ENCODE measurements at regions not wholly inside any gene's neighbourhood (a gene's known extent, or its start where the extent isn't known, plus 50 kb on each side); places are given as distances from the start of the nearest gene placed in this dataset.
"Not testable (repeated sequence)": the region's sequence is repeated elsewhere in the genome, so short reads cannot be mapped to it uniquely, and the experiment has no call there.

- no peaks in the 10 kb centered on the region for H3K9me3 ChIP-seq
- TF ChIP-seq POLR2A (IDR thresholded peaks at IDR 0.05; ENCODE audit: low read depth) (no peak), POLR2AphosphoS5 (IDR thresholded peaks at IDR 0.05) (no peak), EP300 (IDR thresholded peaks at IDR 0.05) (no peak), CTCF (IDR thresholded peaks at IDR 0.05) (no peak)
- peaks cover 0 to 42% (median 0%) of the 10 kb centered on the region in 4 donors for H3K27me3 ChIP-seq
- H3K36me3 ChIP-seq = no peaks in the 10 kb centered on the region
- H3K4me3 ChIP-seq = no peak overlapping the region
- intact Hi-C loops (cut with DNase I) = no loop called here
- no peak overlapping the region for H3K27ac ChIP-seq (replicated peaks in 1 of 4)
- DNase-seq (ENCODE audit: extremely low spot score) = no peak
- 56% methylated on average over 6 of the region's 18 CpGs for WGBS
- H3K4me1 ChIP-seq = no peaks in the 10 kb centered on the region
Measured at GRCh38 chr3:13137941-13138832, 65.0 kb upstream of the IQSEC1 start.

GRCh38 chr3:13136848-13137247 lies 63.6 kb upstream of the IQSEC1 start:
- H3K4me1 ChIP-seq; intact Hi-C loops (cut with DNase I); H3K9me3 ChIP-seq; DNase-seq (ENCODE audit: extremely low spot score); H3K4me3 ChIP-seq; H3K36me3 ChIP-seq; H3K27ac ChIP-seq (replicated peaks in 1 of 4): not testable (repeated sequence)
- H3K27me3 ChIP-seq = peaks cover 0 to 37% (median 0%) of the 10 kb centered on the region in 4 donors
- 95% methylated on average over 6 of the region's 6 CpGs for WGBS

- intact Hi-C loops (cut with DNase I) = no loop called here
- H3K36me3 ChIP-seq = no peaks in the 10 kb centered on the region
- no peaks in the 10 kb centered on the region for H3K9me3 ChIP-seq
- DNase-seq (ENCODE audit: extremely low spot score) = no peak
- no peaks in the 10 kb centered on the region for H3K4me1 ChIP-seq
- no peak overlapping the region for H3K27ac ChIP-seq (replicated peaks in 1 of 4)
- TF ChIP-seq POLR2A (IDR thresholded peaks at IDR 0.05; ENCODE audit: low read depth) = no peak
- no peak for TF ChIP-seq POLR2AphosphoS5 (IDR thresholded peaks at IDR 0.05)
- no peak for TF ChIP-seq EP300 (IDR thresholded peaks at IDR 0.05)
- no peak for TF ChIP-seq CTCF (IDR thresholded peaks at IDR 0.05)
- 79% methylated on average over 11 of the region's 11 CpGs for WGBS
- H3K4me3 ChIP-seq = no peak overlapping the region
- H3K27me3 ChIP-seq = peaks cover 0 to 37% (median 0%) of the 10 kb centered on the region in 4 donors
Measured at GRCh38 chr3:13136426-13136825, 63.2 kb upstream of the IQSEC1 start.

- intact Hi-C loops (cut with DNase I) = no loop called here
- no peaks in the 10 kb centered on the region for H3K36me3 ChIP-seq
- no peak for TF ChIP-seq EP300 (IDR thresholded peaks at IDR 0.05)
- TF ChIP-seq CTCF (IDR thresholded peaks at IDR 0.05) = no peak
- TF ChIP-seq POLR2AphosphoS5 (IDR thresholded peaks at IDR 0.05) = no peak
- no peak for TF ChIP-seq POLR2A (IDR thresholded peaks at IDR 0.05; ENCODE audit: low read depth)
- H3K9me3 ChIP-seq = no peaks in the 10 kb centered on the region
- H3K27ac ChIP-seq (replicated peaks in 1 of 4) = no peak overlapping the region
- H3K27me3 ChIP-seq = peaks cover 0 to 35% (median 0%) of the 10 kb centered on the region in 4 donors
- WGBS = 72% methylated on average over 8 of the region's 19 CpGs
- H3K4me1 ChIP-seq = no peaks in the 10 kb centered on the region
- DNase-seq (ENCODE audit: extremely low spot score) = no peak
- no peak overlapping the region for H3K4me3 ChIP-seq
Measured at GRCh38 chr3:13135811-13136321, 62.6 kb upstream of the IQSEC1 start.

- Histone ChIP-seq H3K9me3 (no peaks in the 10 kb centered on the region), H3K4me1 (no peaks in the 10 kb centered on the region), H3K27me3 (peaks cover 0 to 30% (median 0%) of the 10 kb centered on the region in 4 donors), H3K36me3 (no peaks in the 10 kb centered on the region), H3K27ac (replicated peaks in 1 of 4) (no peak overlapping the region), H3K4me3 (no peak overlapping the region)
- no peak for DNase-seq (ENCODE audit: extremely low spot score)
- TF ChIP-seq CTCF (IDR thresholded peaks at IDR 0.05) = no peak
- no peak for TF ChIP-seq EP300 (IDR thresholded peaks at IDR 0.05)
- TF ChIP-seq POLR2A (IDR thresholded peaks at IDR 0.05; ENCODE audit: low read depth) = no peak
- no peak for TF ChIP-seq POLR2AphosphoS5 (IDR thresholded peaks at IDR 0.05)
- 83% methylated on average over 7 of the region's 9 CpGs for WGBS
- intact Hi-C loops (cut with DNase I) = no loop called here
Measured at GRCh38 chr3:13135251-13135810, 62.1 kb upstream of the IQSEC1 start.
